RWPE2 (cell line): ENCODE measurements at regions not wholly inside any gene's neighbourhood (a gene's known extent, or its start where the extent isn't known, plus 50 kb on each side); places are given as distances from the start of the nearest gene placed in this dataset.

ENCODE experiments used
- ATAC-seq: fragments of 200-7000 bp; cut with Tn5 transposase; 3 replicates; pipeline ENCODE4 v1.9.1; 2021; ENCODE audit warnings: low read depth
- DNase-seq: peaks from one replicate; pipeline ENCODE4 v3.0.0-alpha.2; 2020; ENCODE audit warnings: low spot score
- H3K27ac ChIP-seq: fragments of 450-650 bp; 2 replicates; pipeline ENCODE4 v1.5.1; 2017; ENCODE audit warnings: mild to moderate bottlenecking; ENCODE audit not compliant: poor library complexity, severe bottlenecking
- H3K27me3 ChIP-seq: fragments of 250-450 bp; sonication (Bioruptor Pico); 2 replicates; pipeline ENCODE4 v1.5.1; 2021; ENCODE audit warnings: mild to moderate bottlenecking, moderate library complexity; ENCODE audit not compliant: insufficient read depth, poor library complexity, severe bottlenecking
- H3K36me3 ChIP-seq: fragments of 250-450 bp; sonication (Bioruptor Pico); 2 replicates; pipeline ENCODE4 v1.5.1; 2020; ENCODE audit warnings: low read depth, mild to moderate bottlenecking, moderate library complexity
- H3K4me1 ChIP-seq: fragments of 250-450 bp; sonication (Bioruptor Pico); 2 replicates; pipeline ENCODE4 v1.5.1; 2021; ENCODE audit warnings: mild to moderate bottlenecking, moderate library complexity; ENCODE audit not compliant: insufficient read depth, poor library complexity, severe bottlenecking
- H3K4me3 ChIP-seq: fragments of 250-450 bp; sonication (Bioruptor Pico); 2 replicates; pipeline ENCODE4 v1.5.1; 2021; ENCODE audit warnings: mild to moderate bottlenecking, moderate library complexity; ENCODE audit not compliant: severe bottlenecking
- H3K9me3 ChIP-seq: fragments of 250-450 bp; sonication (Bioruptor Pico); 2 replicates; pipeline ENCODE4 v1.5.1; 2021; ENCODE audit warnings: mild to moderate bottlenecking, moderate library complexity; ENCODE audit not compliant: severe bottlenecking
- TF ChIP-seq, protein P1 (sequence below): fragments of 450-650 bp; IDR thresholded peaks from one replicate; pipeline ENCODE4 v1.5.1; 2017; ENCODE audit warnings: mild to moderate bottlenecking, moderate library complexity; ENCODE audit not compliant: poor library complexity, severe bottlenecking

DNA sequence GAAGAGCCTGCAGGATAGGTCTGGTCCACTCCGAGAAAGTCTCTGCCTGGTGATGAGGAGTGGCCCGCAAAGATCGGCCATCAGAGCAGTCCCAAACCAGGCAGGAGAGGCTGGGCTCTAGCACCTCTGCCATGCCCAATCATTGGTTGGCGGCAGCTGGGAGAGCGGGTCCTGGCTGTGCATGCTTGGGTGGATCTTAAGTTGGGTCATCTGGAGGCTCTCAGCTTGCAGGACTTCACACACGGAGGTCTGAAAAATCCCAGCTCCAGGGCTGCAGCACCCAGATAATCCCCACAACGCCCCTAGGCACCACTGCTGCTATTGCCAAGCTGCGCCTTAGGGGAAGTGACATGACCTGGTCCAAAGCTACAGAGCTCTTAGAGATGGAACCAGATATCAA is 766.7 kb upstream of the TBX3 start:
- no peak overlapping the region for H3K4me3 ChIP-seq
- H3K27ac ChIP-seq: no peak overlapping the region
- H3K36me3 ChIP-seq: no peaks in the 10 kb centered on the region
- DNase-seq: no peak
- TF ChIP-seq, protein P1, sequence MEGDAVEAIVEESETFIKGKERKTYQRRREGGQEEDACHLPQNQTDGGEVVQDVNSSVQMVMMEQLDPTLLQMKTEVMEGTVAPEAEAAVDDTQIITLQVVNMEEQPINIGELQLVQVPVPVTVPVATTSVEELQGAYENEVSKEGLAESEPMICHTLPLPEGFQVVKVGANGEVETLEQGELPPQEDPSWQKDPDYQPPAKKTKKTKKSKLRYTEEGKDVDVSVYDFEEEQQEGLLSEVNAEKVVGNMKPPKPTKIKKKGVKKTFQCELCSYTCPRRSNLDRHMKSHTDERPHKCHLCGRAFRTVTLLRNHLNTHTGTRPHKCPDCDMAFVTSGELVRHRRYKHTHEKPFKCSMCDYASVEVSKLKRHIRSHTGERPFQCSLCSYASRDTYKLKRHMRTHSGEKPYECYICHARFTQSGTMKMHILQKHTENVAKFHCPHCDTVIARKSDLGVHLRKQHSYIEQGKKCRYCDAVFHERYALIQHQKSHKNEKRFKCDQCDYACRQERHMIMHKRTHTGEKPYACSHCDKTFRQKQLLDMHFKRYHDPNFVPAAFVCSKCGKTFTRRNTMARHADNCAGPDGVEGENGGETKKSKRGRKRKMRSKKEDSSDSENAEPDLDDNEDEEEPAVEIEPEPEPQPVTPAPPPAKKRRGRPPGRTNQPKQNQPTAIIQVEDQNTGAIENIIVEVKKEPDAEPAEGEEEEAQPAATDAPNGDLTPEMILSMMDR: no peak
- H3K9me3 ChIP-seq: no peaks in the 10 kb centered on the region
- H3K27me3 ChIP-seq: peaks cover 5% of the 10 kb centered on the region
- ATAC-seq: no peak
- H3K4me1 ChIP-seq: no peaks in the 10 kb centered on the region

DNA sequence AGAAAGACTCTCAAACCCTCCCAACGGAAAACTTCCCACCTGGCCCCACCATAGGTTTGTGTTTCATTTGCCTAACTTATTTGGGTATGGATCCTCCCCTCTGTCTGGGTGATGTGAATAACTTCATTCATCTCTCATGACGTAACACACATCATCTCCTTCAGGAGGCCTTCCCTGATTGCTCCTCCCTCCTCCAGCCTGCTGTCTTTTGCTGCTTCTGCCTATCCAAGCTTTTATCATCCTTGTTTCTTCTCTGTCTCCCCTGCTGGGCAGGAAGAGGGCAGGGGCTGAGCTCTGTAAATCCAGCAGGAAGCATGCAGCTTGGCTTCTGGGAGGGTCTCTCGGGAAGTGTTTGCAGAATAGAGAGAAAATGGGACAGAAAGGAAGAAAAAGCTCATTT is 766.0 kb upstream of the TBX3 start:
- Histone ChIP-seq H3K4me1 (no peaks in the 10 kb centered on the region), H3K4me3 (no peak overlapping the region), H3K9me3 (no peaks in the 10 kb centered on the region), H3K27me3 (peaks cover 5% of the 10 kb centered on the region), H3K27ac (no peak overlapping the region), H3K36me3 (no peaks in the 10 kb centered on the region)
- ATAC-seq (no peak), DNase-seq (no peak)
- TF ChIP-seq, protein P1: no peak

DNA sequence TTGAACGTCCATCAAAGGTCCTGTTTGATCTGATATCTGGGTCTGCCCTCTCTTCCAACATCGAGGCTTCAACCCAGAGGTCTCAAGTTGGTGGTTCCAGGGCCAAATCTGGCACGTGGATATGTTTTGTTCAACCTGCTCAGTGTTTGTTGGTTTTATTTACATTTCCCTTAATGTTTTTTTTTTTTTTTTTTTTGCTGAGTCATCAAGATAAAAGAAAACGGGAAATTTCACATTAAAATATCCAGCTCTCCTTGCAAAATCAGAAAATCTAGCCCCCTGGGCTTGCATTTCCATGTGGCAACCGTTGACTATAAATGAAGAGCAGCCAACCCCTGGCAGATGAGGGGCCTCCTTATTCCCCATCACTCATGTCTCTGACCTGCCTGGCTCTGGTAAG is 765.6 kb upstream of the TBX3 start:
- TF ChIP-seq, protein P1: no peak
- DNase-seq: no peak
- ATAC-seq: no peak
- no peak overlapping the region for H3K4me3 ChIP-seq
- H3K27me3 ChIP-seq: peaks cover 5% of the 10 kb centered on the region
- no peak overlapping the region for H3K27ac ChIP-seq
- H3K4me1 ChIP-seq: no peaks in the 10 kb centered on the region
- H3K9me3 ChIP-seq: no peaks in the 10 kb centered on the region
- no peaks in the 10 kb centered on the region for H3K36me3 ChIP-seq

DNA sequence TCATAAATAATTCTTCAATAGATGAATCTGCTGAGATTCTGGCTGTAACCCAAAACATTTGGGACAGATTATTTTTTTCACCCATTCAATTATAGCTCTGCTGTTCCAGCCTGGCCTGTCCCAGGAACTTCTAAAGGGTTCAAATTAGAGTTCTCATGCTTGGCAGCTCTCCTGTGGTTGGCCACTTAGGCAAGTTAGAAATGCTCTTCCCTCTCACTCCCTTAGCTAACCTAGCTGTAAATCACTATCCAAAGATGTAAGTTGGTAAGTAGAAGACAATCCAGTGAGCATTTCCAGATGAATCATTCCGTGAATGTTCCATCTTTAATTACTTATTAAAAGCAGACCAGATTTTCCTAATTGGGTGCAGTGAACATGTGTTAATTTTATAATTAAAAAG is 760.4 kb upstream of the TBX3 start:
- Histone ChIP-seq H3K27me3 (no peaks in the 10 kb centered on the region), H3K4me3 (no peak overlapping the region), H3K36me3 (no peaks in the 10 kb centered on the region), H3K9me3 (no peaks in the 10 kb centered on the region), H3K4me1 (peaks cover 3% of the 10 kb centered on the region), H3K27ac (no peak overlapping the region)
- TF ChIP-seq, protein P1: no peak
- DNase-seq (no peak), ATAC-seq (no peak)

DNA sequence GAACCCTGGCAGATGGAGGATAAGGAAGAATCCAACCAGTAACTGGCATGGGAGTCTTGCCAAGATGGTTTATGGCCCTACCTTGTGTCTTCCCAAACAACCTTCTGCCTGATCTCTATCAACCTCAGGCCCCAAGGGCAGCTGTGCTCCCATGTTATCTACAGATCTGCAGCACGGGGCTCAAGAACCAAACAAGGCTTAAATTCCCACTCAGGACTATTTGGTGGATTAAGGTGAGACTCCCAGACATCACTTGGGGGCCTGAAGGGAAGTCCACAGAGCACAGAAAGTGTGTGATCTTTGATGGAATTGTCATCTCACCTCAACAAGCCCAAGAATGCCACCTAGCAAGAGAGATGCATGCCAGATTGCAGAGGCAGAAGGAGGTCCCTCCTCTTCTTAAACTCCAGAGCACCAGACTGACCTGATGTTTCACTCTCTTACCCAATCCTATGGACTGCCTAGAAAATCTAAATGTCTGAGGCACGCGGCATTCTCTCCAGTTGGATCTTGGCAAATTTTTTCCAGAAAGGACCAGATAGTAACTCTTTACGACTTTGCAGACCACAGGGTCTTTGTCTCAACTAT is 759.5 kb upstream of the TBX3 start:
- TF ChIP-seq, protein P1: no peak
- H3K4me1 ChIP-seq: peaks cover 3% of the 10 kb centered on the region
- H3K9me3 ChIP-seq: no peaks in the 10 kb centered on the region
- no peak for DNase-seq
- no peaks in the 10 kb centered on the region for H3K36me3 ChIP-seq
- no peak overlapping the region for H3K4me3 ChIP-seq
- H3K27me3 ChIP-seq: no peaks in the 10 kb centered on the region
- no peak for ATAC-seq
- no peak overlapping the region for H3K27ac ChIP-seq
